SK-N-SH (cell line): ENCODE measurements at regions not wholly inside any gene's neighbourhood (a gene's known extent, or its start where the extent isn't known, plus 50 kb on each side); places are given as distances from the start of the nearest gene placed in this dataset.

Experiments used
- CTCF ChIA-PET: fragments of 300-600, 350-600 bp; formaldehyde crosslinking; extraction: SDS; loops from one replicate; lab custom pipeline; 2021; lab: Yijun Ruan, JAX
- POLR2A ChIA-PET: fragments of 350-600 bp; sonication (Branson Sonifier 250); formaldehyde crosslinking; extraction: SDS; loops from one replicate; lab custom pipeline; 2020; ENCODE audit warnings: antibody characterized with exemption, inconsistent platforms; lab: Yijun Ruan, JAX
- DNase-seq: peaks from one replicate; pipeline ENCODE4 v3.0.0; 2012
- H2AFZ ChIP-seq: fragments of 200-600 bp; sonication (generic); 2 replicates; pipeline ENCODE4 v1.8.1; 2016; ENCODE audit warnings: antibody characterized with exemption, mild to moderate bottlenecking, low read depth
- H3F3A ChIP-seq: fragments of 200-600 bp; sonication (generic); replicated peaks from 2 replicates; pipeline ENCODE3; 2016; ENCODE audit warnings: antibody characterized with exemption, mild to moderate bottlenecking; ENCODE audit not compliant: insufficient read depth
- H3K27ac ChIP-seq, 2 experiments: fragments of 200-500 bp in 1 of 2; fragments of 200-600 bp in 1 of 2; sonication (Bioruptor generic) in 1 of 2; sonication (generic), shearing (Covaris generic) in 1 of 2; 2 replicates each; pipeline versions ENCODE4 v1.5.1 to v1.6.1; 2014 to 2016; ENCODE audit warnings: low read depth in 2 of 2, inconsistent platforms in 1 of 2, low read length in 1 of 2, mild to moderate bottlenecking in 1 of 2, mixed read lengths in 1 of 2
- H3K27me3 ChIP-seq: fragments of 200-600 bp; sonication (generic), shearing (Covaris generic); 2 replicates; pipeline ENCODE4 v1.6.1; 2016; ENCODE audit warnings: mixed run types; ENCODE audit not compliant: insufficient read depth
- H3K36me3 ChIP-seq, 2 experiments: fragments of 200-500 bp in 1 of 2; fragments of 200-600 bp in 1 of 2; sonication (Bioruptor generic) in 1 of 2; sonication (generic) in 1 of 2; replicated peaks in 1 of 2; 2 replicates each; pipeline versions ENCODE3 to v1.5.1; 2014 to 2016; ENCODE audit warnings: low read length in 1 of 2, mild to moderate bottlenecking in 1 of 2; ENCODE audit not compliant: insufficient read depth in 2 of 2, control insufficient read depth in 1 of 2
- H3K4me1 ChIP-seq, 2 experiments: fragments of 200-500 bp in 1 of 2; fragments of 200-600 bp in 1 of 2; sonication (Bioruptor generic) in 1 of 2; sonication (generic), shearing (Covaris generic) in 1 of 2; 2 replicates each; pipeline versions ENCODE4 v1.5.1 to v1.6.1; 2014 to 2016; ENCODE audit warnings: low read depth in 1 of 2, low read length in 1 of 2, mixed run types in 1 of 2; ENCODE audit not compliant: insufficient read depth in 2 of 2, control insufficient read depth in 1 of 2
- H3K4me2 ChIP-seq: fragments of 200-600 bp; sonication (generic), shearing (Covaris generic); 2 replicates; pipeline ENCODE4 v1.6.1; 2017; ENCODE audit warnings: mixed run types
- H3K4me3 ChIP-seq, 2 experiments: fragments of 200-500 bp in 1 of 2; fragments of 200-600 bp in 1 of 2; sonication (Bioruptor generic) in 1 of 2; sonication (generic), shearing (Covaris generic) in 1 of 2; 2 replicates each; pipeline versions ENCODE4 v1.5.1 to v1.8.1; 2014 to 2016; ENCODE audit warnings: low read depth in 2 of 2, inconsistent platforms in 1 of 2, low read length in 1 of 2, mild to moderate bottlenecking in 1 of 2, mixed read lengths in 1 of 2, moderate library complexity in 1 of 2
- H3K79me2 ChIP-seq: fragments of 200-600 bp; sonication (generic); 2 replicates; pipeline ENCODE4 v1.8.1; 2017; ENCODE audit warnings: mild to moderate bottlenecking; ENCODE audit not compliant: insufficient read depth
- H3K9ac ChIP-seq: fragments of 200-600 bp; sonication (generic); 2 replicates; pipeline ENCODE4 v1.6.1; 2017; ENCODE audit warnings: mixed run types
- H3K9me2 ChIP-seq: fragments of 200-600 bp; sonication (generic); 2 replicates; pipeline ENCODE4 v1.6.1; 2017; ENCODE audit warnings: mixed run types
- H3K9me3 ChIP-seq: fragments of 200-600 bp; sonication (generic); 2 replicates; pipeline ENCODE4 v1.6.1; 2017; ENCODE audit warnings: mixed run types, mild to moderate bottlenecking, moderate library complexity
- H4K20me1 ChIP-seq: fragments of 200-600 bp; sonication (generic); 2 replicates; pipeline ENCODE4 v1.6.1; 2017; ENCODE audit warnings: mild to moderate bottlenecking, mixed run types; ENCODE audit not compliant: insufficient read depth
- CHD2 ChIP-seq: fragments of 150-350 bp; IDR thresholded peaks from 2 replicates; pipeline ENCODE4 v1.6.1; 2018; ENCODE audit warnings: low read length; ENCODE audit not compliant: partially characterized antibody
- EP300 ChIP-seq, 2 experiments: IDR thresholded peaks; 2 replicates each; pipeline versions ENCODE4 v1.4.0 to v1.6.1; 2012; ENCODE audit warnings: borderline replicate concordance in 1 of 2, low read depth in 1 of 2, low read length in 1 of 2
- EZH2phosphoT487 ChIP-seq: fragments of 200-600 bp; sonication (generic); IDR thresholded peaks from 2 replicates; pipeline ENCODE4 v1.6.1; 2017; ENCODE audit warnings: low read depth, mixed run types, mild to moderate bottlenecking, antibody characterized with exemption, moderate library complexity, borderline replicate concordance
- FOSL2 ChIP-seq: IDR thresholded peaks from 2 replicates; pipeline ENCODE4 v1.4.0; 2012; ENCODE audit warnings: low read depth, mild to moderate bottlenecking, moderate library complexity, borderline replicate concordance
- FOXJ3 ChIP-seq: sonication (generic); formaldehyde crosslinking; IDR thresholded peaks from 2 replicates; pipeline ENCODE4 v1.5.1; 2020; ENCODE audit warnings: mild to moderate bottlenecking, missing genetic modification reagents
- GATA2 ChIP-seq: sonication (generic); formaldehyde crosslinking; IDR thresholded peaks from 2 replicates; pipeline ENCODE4 v1.5.0; 2020; ENCODE audit warnings: mild to moderate bottlenecking, missing genetic modification reagents
- NFIC ChIP-seq: IDR thresholded peaks from 2 replicates; pipeline ENCODE4 v1.4.0; 2012; ENCODE audit warnings: borderline replicate concordance
- NRF1 ChIP-seq: IDR thresholded peaks from 2 replicates; pipeline ENCODE4 v1.6.1; 2012; ENCODE audit warnings: low read depth, mild to moderate bottlenecking, low read length
- POLR2AphosphoS5 ChIP-seq: IDR thresholded peaks from 2 replicates; pipeline ENCODE4 v1.6.1; 2012; ENCODE audit warnings: low read depth, low read length
- RAD21 ChIP-seq: IDR thresholded peaks from 2 replicates; pipeline ENCODE4 v1.6.1; 2012; ENCODE audit warnings: mild to moderate bottlenecking, low read length
- RFX5 ChIP-seq: IDR thresholded peaks from 2 replicates; pipeline ENCODE4 v1.6.1; 2012; ENCODE audit warnings: mild to moderate bottlenecking, improper control_type of control experiment, low read length
- SMC3 ChIP-seq: IDR thresholded peaks from 2 replicates; pipeline ENCODE4 v1.6.1; 2012; ENCODE audit warnings: low read depth, low read length, improper control_type of control experiment
- TEAD4 ChIP-seq: IDR thresholded peaks from 2 replicates; pipeline ENCODE4 v1.4.0; 2012; ENCODE audit warnings: mild to moderate bottlenecking, borderline replicate concordance; ENCODE audit not compliant: insufficient read depth
- USF2 ChIP-seq: fragments of 150-350 bp; IDR thresholded peaks from 2 replicates; pipeline ENCODE4 v1.6.1; 2017; ENCODE audit warnings: antibody characterized with exemption, low read length, low read depth, borderline replicate concordance
- ZBTB33 ChIP-seq: IDR thresholded peaks from 2 replicates; pipeline ENCODE4 v1.4.0; 2012; ENCODE audit warnings: low read depth, borderline replicate concordance
- WGBS: methylation state at CpG from one replicate; pipeline ENCODE4 v1.1.6; 2017; ENCODE audit warnings: low lambda C conversion rate; 5-methylcytosine and 5-hydroxymethylcytosine counted together
- TF ChIP-seq, protein P1 (sequence below): fragments of 200-600 bp; sonication (generic); IDR thresholded peaks from 2 replicates; pipeline ENCODE4 v1.6.1; 2017; ENCODE audit warnings: antibody characterized with exemption, mild to moderate bottlenecking, moderate library complexity

- POLR2A ChIA-PET = no interaction called here
- WGBS = 18% methylated on average over 5 of the region's 5 CpGs
- no peaks in the 10 kb centered on the region for H3K9me2 ChIP-seq
- H3K36me3 ChIP-seq = no peaks in the 10 kb centered on the region
- H3K27me3 ChIP-seq = no peaks in the 10 kb centered on the region
- TF ChIP-seq, protein P1, sequence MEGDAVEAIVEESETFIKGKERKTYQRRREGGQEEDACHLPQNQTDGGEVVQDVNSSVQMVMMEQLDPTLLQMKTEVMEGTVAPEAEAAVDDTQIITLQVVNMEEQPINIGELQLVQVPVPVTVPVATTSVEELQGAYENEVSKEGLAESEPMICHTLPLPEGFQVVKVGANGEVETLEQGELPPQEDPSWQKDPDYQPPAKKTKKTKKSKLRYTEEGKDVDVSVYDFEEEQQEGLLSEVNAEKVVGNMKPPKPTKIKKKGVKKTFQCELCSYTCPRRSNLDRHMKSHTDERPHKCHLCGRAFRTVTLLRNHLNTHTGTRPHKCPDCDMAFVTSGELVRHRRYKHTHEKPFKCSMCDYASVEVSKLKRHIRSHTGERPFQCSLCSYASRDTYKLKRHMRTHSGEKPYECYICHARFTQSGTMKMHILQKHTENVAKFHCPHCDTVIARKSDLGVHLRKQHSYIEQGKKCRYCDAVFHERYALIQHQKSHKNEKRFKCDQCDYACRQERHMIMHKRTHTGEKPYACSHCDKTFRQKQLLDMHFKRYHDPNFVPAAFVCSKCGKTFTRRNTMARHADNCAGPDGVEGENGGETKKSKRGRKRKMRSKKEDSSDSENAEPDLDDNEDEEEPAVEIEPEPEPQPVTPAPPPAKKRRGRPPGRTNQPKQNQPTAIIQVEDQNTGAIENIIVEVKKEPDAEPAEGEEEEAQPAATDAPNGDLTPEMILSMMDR = peak; percentile 44
- TF ChIP-seq RAD21 (peak; percentile 67), EP300 (IDR thresholded peaks at IDR 0.05; ENCODE audit: borderline replicate concordance in 1 of 2, low read depth in 1 of 2, low read length in 1 of 2) (no peak), SMC3 (peak; percentile 29; the same call in 1 of the 2 replicates), GATA2 (CRISPR knock-in tag) (no peak)
- H3K79me2 ChIP-seq = no peaks in the 10 kb centered on the region
- H4K20me1 ChIP-seq = no peaks in the 10 kb centered on the region
- H2AFZ ChIP-seq = no peak overlapping the region
- no peaks in the 10 kb centered on the region for H3F3A ChIP-seq
- H3K27ac ChIP-seq = no peak overlapping the region
- H3K4me2 ChIP-seq = no peak overlapping the region
- CTCF ChIA-PET = interaction anchor here (0.6 to 2.3 kb wide), 12 partner anchors 10 to 824 kb away, joined by 3 to 18 read pairs (median 4); no protein-coding TSS in a partner anchor
- peak; percentile 46 for DNase-seq
- H3K9ac ChIP-seq = no peak overlapping the region
- H3K9me3 ChIP-seq = no peaks in the 10 kb centered on the region; the same call in 1 of the 2 replicates
- peak overlapping the region in 1 of 2 experiments; percentile 33; a peak in 1 of 4 replicates for H3K4me3 ChIP-seq
- H3K4me1 ChIP-seq = no peaks in the 10 kb centered on the region
Observed at GRCh38 chr4:45453258-45453853, 670.5 kb downstream of the GABRG1 start.

DNA sequence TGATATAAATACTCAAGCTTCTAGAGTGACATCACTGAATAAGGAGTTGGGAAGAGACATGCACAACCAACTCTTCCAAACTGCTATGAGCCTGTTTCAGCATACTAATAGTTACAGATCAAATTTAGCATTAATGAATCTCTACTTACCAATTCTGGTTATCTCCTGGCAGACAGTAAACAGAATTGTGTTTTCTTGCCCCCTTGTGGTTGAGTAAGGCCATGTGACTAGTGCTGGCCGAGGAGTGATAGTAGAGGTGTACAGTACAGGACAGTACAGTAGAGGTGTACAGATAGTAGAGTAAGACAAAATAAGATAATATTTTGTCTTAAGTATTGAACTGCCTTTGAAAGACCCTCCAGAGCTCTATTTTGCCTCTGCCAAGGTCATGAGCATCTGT is 681.4 kb downstream of the GABRG1 start:
- Histone ChIP-seq H3K4me1 (no peaks in the 10 kb centered on the region), H3K9ac (no peak overlapping the region), H3K4me2 (no peak overlapping the region), H3K27me3 (no peaks in the 10 kb centered on the region), H3K36me3 (no peaks in the 10 kb centered on the region), H2AFZ (no peak overlapping the region), H3F3A (no peaks in the 10 kb centered on the region), H3K9me3 (no peaks in the 10 kb centered on the region), H3K4me3 (no peak overlapping the region), H3K27ac (no peak overlapping the region), H3K9me2 (no peaks in the 10 kb centered on the region), H4K20me1 (no peaks in the 10 kb centered on the region), H3K79me2 (no peaks in the 10 kb centered on the region)
- ChIA-PET POLR2A (no interaction called here), CTCF (interaction anchor here (0.6 to 3.3 kb wide), 11 partner anchors 10 to 682 kb away, joined by 3 to 18 read pairs (median 4); no protein-coding TSS in a partner anchor)
- WGBS = 10% methylated on average over 1 of the region's 1 CpG
- no peak for TF ChIP-seq ZBTB33
- TF ChIP-seq GATA2 (CRISPR knock-in tag) = no peak
- peak; percentile 46; the same call in 1 of the 2 replicates for TF ChIP-seq SMC3
- no peak for TF ChIP-seq EP300 (IDR thresholded peaks at IDR 0.05; ENCODE audit: borderline replicate concordance in 1 of 2, low read depth in 1 of 2, low read length in 1 of 2)
- no peak for TF ChIP-seq NFIC
- no peak for TF ChIP-seq EZH2phosphoT487
- no peak for TF ChIP-seq FOXJ3 (CRISPR knock-in tag)
- TF ChIP-seq CHD2 = no peak
- no peak for TF ChIP-seq POLR2AphosphoS5
- TF ChIP-seq FOSL2 = no peak
- peak; percentile 71 for TF ChIP-seq RAD21
- TF ChIP-seq RFX5 = no peak
- no peak for TF ChIP-seq USF2
- no peak for TF ChIP-seq NRF1
- TF ChIP-seq, protein P1 = peak; percentile 42
- TF ChIP-seq TEAD4 = no peak
- DNase-seq = peak; percentile 21
